ENCODE measurements at regions not wholly inside any gene's neighbourhood (a gene's known extent, or its start where the extent isn't known, plus 50 kb on each side); places are given as distances from the start of the nearest gene placed in this dataset.

GRCh38 chr4:17091104-17091503, 192.7 kb upstream of the LDB2 start:
- no peak for TF ChIP-seq TCF12 (IDR thresholded peaks at IDR 0.05; ENCODE audit: low read depth)
- no peak for TF ChIP-seq NFIC (IDR thresholded peaks at IDR 0.05)
- TF ChIP-seq CEBPB (IDR thresholded peaks at IDR 0.05), result no peak
- TF ChIP-seq ZBTB7A (IDR thresholded peaks at IDR 0.05; ENCODE audit: low read depth), result no peak
- TF ChIP-seq EP300 (IDR thresholded peaks at IDR 0.05; ENCODE audit: borderline replicate concordance), result no peak
- no peak for TF ChIP-seq RAD21 (IDR thresholded peaks at IDR 0.05; ENCODE audit: low read depth)
- TF ChIP-seq TEAD4 (IDR thresholded peaks at IDR 0.05), result no peak
- no peak for TF ChIP-seq REST (IDR thresholded peaks at IDR 0.05; ENCODE audit: low read depth)
- TF ChIP-seq EGR1 (IDR thresholded peaks at IDR 0.05), result no peak
- no peak for TF ChIP-seq CREB1 (IDR thresholded peaks at IDR 0.05; ENCODE audit: low read depth)
- no peak for TF ChIP-seq YY1 (IDR thresholded peaks at IDR 0.05; ENCODE audit: low read depth)

Measured in Ishikawa (cell line).